Neuronal stem cell (in vitro differentiated cells): ENCODE measurements at regions not wholly inside any gene's neighbourhood (a gene's known extent, or its start where the extent isn't known, plus 50 kb on each side); places are given as distances from the start of the nearest gene placed in this dataset.
A peak's percentile ranks its signal among the peaks of the same experiment; 100 is the strongest.

Experiments
- DNase-seq: peaks from one replicate; pipeline ENCODE4 v3.0.0-alpha.2; 2013; ENCODE audit warnings: low spot score
- H2AFZ ChIP-seq: one replicate; pipeline ENCODE4 v1.6.1; 2013; ENCODE audit warnings: mild to moderate bottlenecking, low read length, inconsistent platforms
- H2AK5ac ChIP-seq: 2 replicates; pipeline ENCODE4 v1.6.1; 2013; ENCODE audit warnings: low read depth, mild to moderate bottlenecking, inconsistent platforms, low read length, moderate library complexity, mixed read lengths
- H2BK120ac ChIP-seq: 2 replicates; pipeline ENCODE4 v1.6.1; 2013; ENCODE audit warnings: low read depth, mild to moderate bottlenecking, inconsistent platforms, low read length, moderate library complexity, mixed read lengths
- H2BK12ac ChIP-seq: one replicate; pipeline ENCODE4 v1.6.1; 2013; ENCODE audit warnings: low read length, inconsistent platforms
- H2BK15ac ChIP-seq: 2 replicates; pipeline ENCODE4 v1.6.1; 2013; ENCODE audit warnings: mild to moderate bottlenecking, low read length, inconsistent platforms, mixed read lengths
- H2BK5ac ChIP-seq: one replicate; pipeline ENCODE4 v1.6.1; 2013; ENCODE audit warnings: inconsistent platforms, mild to moderate bottlenecking, low read length, moderate library complexity
- H3K14ac ChIP-seq: one replicate; pipeline ENCODE4 v1.6.1; 2013; ENCODE audit warnings: low read length, inconsistent platforms
- H3K18ac ChIP-seq: 2 replicates; pipeline ENCODE4 v1.6.1; 2013; ENCODE audit warnings: low read length, inconsistent platforms
- H3K23ac ChIP-seq: 2 replicates; pipeline ENCODE4 v1.6.1; 2013; ENCODE audit warnings: low read depth, mild to moderate bottlenecking, mixed read lengths, low read length, inconsistent platforms; ENCODE audit not compliant: poor library complexity
- H3K27ac ChIP-seq: replicated peaks from 3 replicates; pipeline ENCODE4 v1.5.1; 2013; ENCODE audit warnings: low read length, inconsistent platforms
- H3K27me3 ChIP-seq, 3 experiments: 2 replicates each; pipeline ENCODE4 v1.6.1; 2013; ENCODE audit warnings: low read length in 3 of 3, mild to moderate bottlenecking in 2 of 3, inconsistent platforms in 1 of 3, low read depth in 1 of 3, mixed read lengths in 1 of 3, moderate library complexity in 1 of 3; ENCODE audit not compliant: control insufficient read depth in 3 of 3, insufficient read depth in 3 of 3
- H3K36me3 ChIP-seq, 2 donors: replicated peaks in 1 of 2; 2 replicates each; pipeline ENCODE4 v1.6.1; 2013; ENCODE audit warnings: low read length in 2 of 2; ENCODE audit not compliant: control insufficient read depth in 2 of 2, insufficient read depth in 2 of 2
- H3K4ac ChIP-seq: 2 replicates; pipeline ENCODE4 v1.6.1; 2013; ENCODE audit warnings: inconsistent platforms, mild to moderate bottlenecking, low read length, moderate library complexity
- H3K4me1 ChIP-seq, 2 donors: 1 replicate in 1 of 2; 2 replicates in 1 of 2; pipeline ENCODE4 v1.6.1; 2013; ENCODE audit warnings: low read length in 2 of 2, low read depth in 1 of 2; ENCODE audit not compliant: control insufficient read depth in 2 of 2, insufficient read depth in 1 of 2
- H3K4me2 ChIP-seq: one replicate; pipeline ENCODE4 v1.6.1; 2013; ENCODE audit warnings: mild to moderate bottlenecking, low read length, inconsistent platforms; ENCODE audit not compliant: insufficient read depth, poor library complexity, severe bottlenecking
- H3K4me3 ChIP-seq, 2 donors: 2 replicates each; pipeline ENCODE4 v1.5.1; 2013; ENCODE audit warnings: low read length in 2 of 2, mild to moderate bottlenecking in 2 of 2, inconsistent platforms in 1 of 2, moderate library complexity in 1 of 2
- H3K79me1 ChIP-seq: one replicate; pipeline ENCODE4 v1.6.1; 2013; ENCODE audit warnings: low read depth, mild to moderate bottlenecking, inconsistent platforms, low read length, moderate library complexity
- H3K9ac ChIP-seq: one replicate; pipeline ENCODE4 v1.6.1; 2013; ENCODE audit warnings: mild to moderate bottlenecking, low read depth, low read length, inconsistent platforms; ENCODE audit not compliant: poor library complexity
- H3K9me3 ChIP-seq, 2 donors: replicated peaks in 1 of 2; 2 replicates each; pipeline versions ENCODE3 to v1.6.1; 2013; ENCODE audit warnings: low read length in 2 of 2, mild to moderate bottlenecking in 2 of 2, inconsistent platforms in 1 of 2, low read depth in 1 of 2, mixed read lengths in 1 of 2, moderate library complexity in 1 of 2; ENCODE audit not compliant: control insufficient read depth in 2 of 2, insufficient read depth in 1 of 2
- H4K8ac ChIP-seq: one replicate; pipeline ENCODE4 v1.6.1; 2013; ENCODE audit warnings: low read depth, mild to moderate bottlenecking, inconsistent platforms, low read length, moderate library complexity
- H4K91ac ChIP-seq: one replicate; pipeline ENCODE4 v1.6.1; 2013; ENCODE audit warnings: low read length, low read depth, mild to moderate bottlenecking, inconsistent platforms; ENCODE audit not compliant: poor library complexity
- WGBS, 2 donors: extraction: QIAGEN DNeasy Blood & Tissue Kit; methylation state at CpG; one replicate each; pipeline ENCODE4 v1.1.7; 2013; ENCODE audit warnings: missing lambda C conversion rate in 2 of 2, mixed read lengths in 1 of 2; ENCODE audit not compliant: insufficient read length in 2 of 2, insufficient replicate concordance in 1 of 2; ENCODE audit errors: extremely low coverage in 2 of 2; 5-methylcytosine and 5-hydroxymethylcytosine counted together

DNA sequence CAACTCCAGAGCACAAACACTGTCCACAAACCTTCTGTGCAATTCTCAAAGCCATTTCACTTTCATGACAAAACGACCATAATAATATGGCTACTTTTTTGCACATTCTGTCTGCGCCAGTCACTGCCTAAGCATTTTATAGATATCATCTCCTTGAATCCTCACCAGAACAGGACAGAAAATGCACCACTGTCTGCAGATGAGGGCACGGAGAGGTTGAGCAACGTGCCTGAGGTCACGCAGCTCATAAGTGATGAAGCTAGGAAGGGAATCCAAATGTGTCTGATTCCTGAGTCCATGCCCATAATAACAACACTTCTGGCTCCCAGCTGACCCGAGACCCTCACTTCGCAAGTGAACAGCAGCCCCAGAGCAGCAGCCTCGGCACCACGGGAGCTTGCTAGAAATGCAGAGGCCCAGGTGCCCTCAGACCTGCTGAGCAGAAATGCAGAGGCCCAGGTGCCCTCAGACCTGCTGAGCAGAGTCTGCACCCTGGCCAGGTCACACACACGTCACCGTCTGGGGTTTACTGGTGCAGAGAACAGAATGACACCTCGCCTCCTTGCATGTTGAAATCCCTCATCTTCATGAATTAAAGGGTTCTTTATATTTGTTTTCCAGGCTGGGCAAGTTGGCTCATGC is 265.2 kb downstream of the BMP7 start:
- no peak overlapping the region for H4K91ac ChIP-seq
- no peaks in the 10 kb centered on the region for H3K79me1 ChIP-seq
- no peak overlapping the region for H2BK12ac ChIP-seq
- no peak overlapping the region for H3K23ac ChIP-seq
- H2BK120ac ChIP-seq, result no peak overlapping the region
- no peak overlapping the region for H2BK15ac ChIP-seq
- H3K9ac ChIP-seq, result no peak overlapping the region
- H3K4me1 ChIP-seq, result peaks cover 0 to 6% of the 10 kb centered on the region in 2 donors
- H3K27ac ChIP-seq, result no peak overlapping the region
- peak overlapping the region; percentile 48 for H3K18ac ChIP-seq
- no peak overlapping the region for H4K8ac ChIP-seq
- no peaks in the 10 kb centered on the region for H3K36me3 ChIP-seq
- H3K4me3 ChIP-seq, result no peak overlapping the region
- WGBS, 2 donors, result no CpG with 5 or more reads among the region's 12 CpGs
- H3K9me3 ChIP-seq, result peaks cover 0 to 6% of the 10 kb centered on the region in 2 donors
- DNase-seq, result no peak
- no peak overlapping the region for H2BK5ac ChIP-seq
- no peak overlapping the region for H2AFZ ChIP-seq
- no peak overlapping the region for H2AK5ac ChIP-seq
- peaks cover 0 to 3% (median 2%) of the 10 kb centered on the region in 3 experiments for H3K27me3 ChIP-seq
- no peak overlapping the region for H3K14ac ChIP-seq
- no peak overlapping the region for H3K4ac ChIP-seq
- H3K4me2 ChIP-seq, result no peak overlapping the region

- no peak overlapping the region for H2AK5ac ChIP-seq
- peaks cover 0 to 6% of the 10 kb centered on the region in 2 donors for H3K9me3 ChIP-seq
- no peak overlapping the region for H4K8ac ChIP-seq
- no peak overlapping the region for H3K23ac ChIP-seq
- no peaks in the 10 kb centered on the region for H3K79me1 ChIP-seq
- no peak overlapping the region for H2BK120ac ChIP-seq
- no peak overlapping the region for H3K14ac ChIP-seq
- H3K4me2 ChIP-seq, result no peak overlapping the region
- no CpG with 5 or more reads among the region's 15 CpGs for WGBS, 2 donors
- no peak overlapping the region for H2AFZ ChIP-seq
- no peak overlapping the region for H3K4ac ChIP-seq
- H4K91ac ChIP-seq, result no peak overlapping the region
- peaks cover 0 to 10% (median 2%) of the 10 kb centered on the region in 3 experiments for H3K27me3 ChIP-seq
- H3K36me3 ChIP-seq, result no peaks in the 10 kb centered on the region
- H3K9ac ChIP-seq, result no peak overlapping the region
- no peak overlapping the region for H2BK5ac ChIP-seq
- H2BK12ac ChIP-seq, result no peak overlapping the region
- peak overlapping the region; percentile 13 for H3K18ac ChIP-seq
- H2BK15ac ChIP-seq, result no peak overlapping the region
- H3K4me3 ChIP-seq, result no peak overlapping the region
- DNase-seq, result no peak
- H3K4me1 ChIP-seq, result peaks cover 0 to 8% of the 10 kb centered on the region in 2 donors
- H3K27ac ChIP-seq, result no peak overlapping the region
Observed at GRCh38 chr20:57002066-57002570, 264.3 kb downstream of the BMP7 start.

- no CpG with 5 or more reads among the region's 7 CpGs for WGBS, 2 donors
- Histone ChIP-seq H3K27me3 (peaks cover 0 to 10% (median 2%) of the 10 kb centered on the region in 3 experiments), H2AFZ (no peak overlapping the region), H4K8ac (no peak overlapping the region), H3K27ac (no peak overlapping the region), H2BK120ac (no peak overlapping the region), H3K14ac (no peak overlapping the region), H3K36me3 (no peaks in the 10 kb centered on the region), H3K18ac (peak overlapping the region; percentile 18), H3K9me3 (peaks cover 0 to 4% of the 10 kb centered on the region in 2 donors), H3K79me1 (no peaks in the 10 kb centered on the region), H3K23ac (no peak overlapping the region), H3K4me1 (peaks cover 0 to 8% of the 10 kb centered on the region in 2 donors), H3K4me3 (no peak overlapping the region), H4K91ac (no peak overlapping the region), H2BK5ac (no peak overlapping the region), H3K4me2 (no peak overlapping the region), H2BK12ac (no peak overlapping the region), H3K4ac (no peak overlapping the region), H3K9ac (no peak overlapping the region), H2BK15ac (no peak overlapping the region), H2AK5ac (no peak overlapping the region)
- DNase-seq, result no peak
Observed at GRCh38 chr20:57003012-57003411, 263.4 kb downstream of the BMP7 start.

GRCh38 chr20:57004416-57004815 is 262.0 kb downstream of the BMP7 start:
- H2BK12ac ChIP-seq, result no peak overlapping the region
- H3K27me3 ChIP-seq, result peaks cover 0 to 16% (median 2%) of the 10 kb centered on the region in 3 experiments
- no CpG with 5 or more reads among the region's 5 CpGs for WGBS, 2 donors
- H4K8ac ChIP-seq, result no peak overlapping the region
- no peak overlapping the region for H4K91ac ChIP-seq
- H3K4me3 ChIP-seq, result no peak overlapping the region
- no peaks in the 10 kb centered on the region for H3K9me3 ChIP-seq
- H2BK5ac ChIP-seq, result no peak overlapping the region
- no peak overlapping the region for H2AK5ac ChIP-seq
- H3K9ac ChIP-seq, result no peak overlapping the region
- no peak overlapping the region for H3K4ac ChIP-seq
- DNase-seq, result no peak
- no peak overlapping the region for H3K4me2 ChIP-seq
- no peak overlapping the region for H2AFZ ChIP-seq
- H3K36me3 ChIP-seq, result no peaks in the 10 kb centered on the region
- peak overlapping the region; percentile 35 for H2BK120ac ChIP-seq
- no peak overlapping the region for H3K23ac ChIP-seq
- peak overlapping the region; percentile 42 for H3K14ac ChIP-seq
- H3K27ac ChIP-seq, result no peak overlapping the region
- H3K4me1 ChIP-seq, result peaks cover 0 to 11% of the 10 kb centered on the region in 2 donors
- peak overlapping the region; percentile 73 for H2BK15ac ChIP-seq
- peak overlapping the region; percentile 42 for H3K18ac ChIP-seq
- H3K79me1 ChIP-seq, result no peaks in the 10 kb centered on the region
